ENCODE measurements at regions not wholly inside any gene's neighbourhood (a gene's known extent, or its start where the extent isn't known, plus 50 kb on each side); places are given as distances from the start of the nearest gene placed in this dataset.

GRCh38 chr12:124110372-124110883 lies 137.4 kb downstream of the ZNF664 start:
- no peak for DNase-seq
- Histone ChIP-seq H3K4me3 (no peak overlapping the region), H3K4me1 (no peaks in the 10 kb centered on the region), H3K36me3 (no peaks in the 10 kb centered on the region), H3K9me3 (peaks cover 6 to 13% (median 10%) of the 10 kb centered on the region in 4 donors), H3K27me3 (no peaks in the 10 kb centered on the region), H3K27ac (no peak overlapping the region)
- intact Hi-C loops (cut with DNase I; ENCODE audit: low total_unique reads): no loop called here
- no peak for TF ChIP-seq EP300 (IDR thresholded peaks at IDR 0.05)
- no peak for TF ChIP-seq POLR2AphosphoS5 (IDR thresholded peaks at IDR 0.05)
- TF ChIP-seq CTCF (IDR thresholded peaks at IDR 0.05): no peak
- no peak for TF ChIP-seq POLR2A (IDR thresholded peaks at IDR 0.05)
- whole genome bisulfite sequencing, 5 donors: 95 to 100% (median 100%) methylated on average over 2 of the region's 2 CpGs

- no peaks in the 10 kb centered on the region for H3K27me3 ChIP-seq
- WGBS, 5 donors: 78 to 85% (median 82%) methylated on average over 5 of the region's 5 CpGs
- no peak overlapping the region for H3K27ac ChIP-seq
- no peak overlapping the region for H3K4me3 ChIP-seq
- H3K4me1 ChIP-seq: no peaks in the 10 kb centered on the region
- DNase-seq: no peak
- TF ChIP-seq CTCF (IDR thresholded peaks at IDR 0.05) (no peak), EP300 (IDR thresholded peaks at IDR 0.05) (no peak), POLR2AphosphoS5 (IDR thresholded peaks at IDR 0.05) (no peak), POLR2A (IDR thresholded peaks at IDR 0.05) (no peak)
- H3K36me3 ChIP-seq: no peaks in the 10 kb centered on the region
- peaks cover 6 to 13% (median 10%) of the 10 kb centered on the region in 4 donors for H3K9me3 ChIP-seq
- intact Hi-C loops (cut with DNase I; ENCODE audit: low total_unique reads): no loop called here
Measured at GRCh38 chr12:124111006-124111405, 138.0 kb downstream of the ZNF664 start.

- DNase-seq: no peak
- Histone ChIP-seq H3K4me1 (no peaks in the 10 kb centered on the region), H3K9me3 (peaks cover 5 to 9% (median 7%) of the 10 kb centered on the region in 4 donors), H3K4me3 (no peak overlapping the region), H3K27ac (no peak overlapping the region), H3K36me3 (no peaks in the 10 kb centered on the region), H3K27me3 (no peaks in the 10 kb centered on the region)
- TF ChIP-seq POLR2A (IDR thresholded peaks at IDR 0.05): no peak
- TF ChIP-seq CTCF (IDR thresholded peaks at IDR 0.05): no peak
- intact Hi-C loops (cut with DNase I; ENCODE audit: low total_unique reads): no loop called here
- 87 to 94% (median 92%) methylated on average over 2 of the region's 2 CpGs for WGBS, 5 donors
Measured at GRCh38 chr12:124114316-124114715, 141.3 kb downstream of the ZNF664 start.

- TF ChIP-seq CTCF (IDR thresholded peaks at IDR 0.05): no peak
- Histone ChIP-seq H3K4me1 (no peaks in the 10 kb centered on the region), H3K27me3 (no peaks in the 10 kb centered on the region), H3K9me3 (peaks cover 5 to 9% (median 7%) of the 10 kb centered on the region in 4 donors), H3K36me3 (no peaks in the 10 kb centered on the region), H3K4me3 (no peak overlapping the region), H3K27ac (no peak overlapping the region)
- DNase-seq: no peak
- WGBS, 5 donors: 91 to 95% (median 95%) methylated on average over 11 of the region's 11 CpGs
- intact Hi-C loops (cut with DNase I; ENCODE audit: low total_unique reads): no loop called here
Measured at GRCh38 chr12:124115496-124115895, 142.5 kb downstream of the ZNF664 start.
